Activated CD8-positive, alpha-beta memory T cell treated with anti-CD3 and anti-CD28 coated beads, Interleukin-2, amount 50 U/mL, for 24 hours (primary cell): ENCODE measurements at regions not wholly inside any gene's neighbourhood (a gene's known extent, or its start where the extent isn't known, plus 50 kb on each side); places are given as distances from the start of the nearest gene placed in this dataset.

Source experiments
- DNase-seq: peaks from one replicate; pipeline ENCODE4 v3.0.0-alpha.2; 2020; ENCODE audit errors: extremely low read depth

GRCh38 chr3:6504347-6504746, 356.6 kb upstream of the GRM7 start:
- DNase-seq = no peak

- DNase-seq = no peak
Measured at GRCh38 chr3:6504834-6505233, 356.1 kb upstream of the GRM7 start.

GRCh38 chr3:6508410-6508759, 352.5 kb upstream of the GRM7 start:
- DNase-seq = no peak

GRCh38 chr3:6509576-6509975, 351.3 kb upstream of the GRM7 start:
- DNase-seq = no peak

- no peak for DNase-seq
Measured at GRCh38 chr3:6510713-6511112, 350.2 kb upstream of the GRM7 start.

- no peak for DNase-seq
Measured at GRCh38 chr3:6512172-6512800, 348.6 kb upstream of the GRM7 start.

- no peak for DNase-seq
Measured at GRCh38 chr3:6516143-6516542, 344.8 kb upstream of the GRM7 start.

GRCh38 chr3:6516694-6517093, 344.2 kb upstream of the GRM7 start:
- no peak for DNase-seq

GRCh38 chr3:6518709-6519345, 342.1 kb upstream of the GRM7 start:
- no peak for DNase-seq

GRCh38 chr3:6521369-6522113, 339.4 kb upstream of the GRM7 start:
- no peak for DNase-seq

- DNase-seq = no peak
Measured at GRCh38 chr3:6522191-6522590, 338.7 kb upstream of the GRM7 start.

GRCh38 chr3:6523043-6523442, 337.9 kb upstream of the GRM7 start:
- no peak for DNase-seq

GRCh38 chr3:6524479-6524878, 336.4 kb upstream of the GRM7 start:
- no peak for DNase-seq

GRCh38 chr3:6526321-6526720, 334.6 kb upstream of the GRM7 start:
- DNase-seq = no peak

- no peak for DNase-seq
Measured at GRCh38 chr3:6526861-6527260, 334.1 kb upstream of the GRM7 start.

GRCh38 chr3:6528951-6529350, 332.0 kb upstream of the GRM7 start:
- DNase-seq = no peak

- no peak for DNase-seq
Measured at GRCh38 chr3:6531153-6531552, 329.8 kb upstream of the GRM7 start.

- no peak for DNase-seq
Measured at GRCh38 chr3:6532101-6532500, 328.8 kb upstream of the GRM7 start.

GRCh38 chr3:6540981-6541380, 319.9 kb upstream of the GRM7 start:
- no peak for DNase-seq

GRCh38 chr3:6542795-6543194, 318.1 kb upstream of the GRM7 start:
- DNase-seq = no peak

- no peak for DNase-seq
Measured at GRCh38 chr3:6549296-6549695, 311.6 kb upstream of the GRM7 start.

- no peak for DNase-seq
Measured at GRCh38 chr3:6551165-6551564, 309.8 kb upstream of the GRM7 start.

- no peak for DNase-seq
Measured at GRCh38 chr3:6560259-6560658, 300.7 kb upstream of the GRM7 start.
